ENCODE measurements at regions not wholly inside any gene's neighbourhood (a gene's known extent, or its start where the extent isn't known, plus 50 kb on each side); places are given as distances from the start of the nearest gene placed in this dataset.

GRCh38 chr5:50945139-50945538 is 278.7 kb downstream of the PARP8 start:
- TF ChIP-seq ZNF624 (tag by site-specific recombination; IDR thresholded peaks at IDR 0.05) (no peak), ZNF585B (tag by site-specific recombination; IDR thresholded peaks at IDR 0.05) (peak; percentile 93), ZNF18 (tag by site-specific recombination; IDR thresholded peaks at IDR 0.05) (no peak)
- Histone ChIP-seq H3K36me3 (ENCODE audit: control insufficient read depth in 2 of 2, insufficient read depth in 1 of 2, low read length in 2 of 2) (no peaks in the 10 kb centered on the region), H3K4me1 (ENCODE audit: control insufficient read depth, insufficient read depth, low read length) (peaks cover 3% of the 10 kb centered on the region; the same call in 1 of the 2 replicates), H3K4me3 (ENCODE audit: low read depth, low read length) (no peak overlapping the region), H3K27ac (ENCODE audit: extremely low read depth, low read depth, low read length) (no peak overlapping the region), H3K9me3 (ENCODE audit: control insufficient read depth, insufficient read depth, low read depth, low read length) (no peaks in the 10 kb centered on the region)
- ChIA-PET POLR2A (no interaction called here), CTCF (no interaction called here)

- CTCF ChIA-PET = interaction anchor here (3.2 kb wide), 1 partner anchor 15 kb away, joined by 9 read pairs; no protein-coding TSS in a partner anchor
- no peak overlapping the region for H3K4me3 ChIP-seq (ENCODE audit: low read depth, low read length)
These were observed 281.7 kb downstream of the PARP8 start for GRCh38 chr5:50947906-50948683.

More at GRCh38 chr5:50947906-50948683, 281.7 kb downstream of the PARP8 start:
- TF ChIP-seq ZBTB44 (tag by site-specific recombination; IDR thresholded peaks at IDR 0.05) = 0 out of 2 replicates have a peak, but pooled peaks have one; percentile 39
- TF ChIP-seq ZBTB10 (tag by site-specific recombination; IDR thresholded peaks at IDR 0.05) = no peak
- peak; percentile 24; the same call in 1 of the 2 replicates for TF ChIP-seq FEZF1 (tag by site-specific recombination; IDR thresholded peaks at IDR 0.05)
- no peak for TF ChIP-seq KLF17 (tag by site-specific recombination; IDR thresholded peaks at IDR 0.05)
- no peak for TF ChIP-seq HOXC10 (CRISPR knock-in tag; IDR thresholded peaks at IDR 0.05)
- TF ChIP-seq BCL11A (tag by site-specific recombination; IDR thresholded peaks at IDR 0.05; ENCODE audit: low read depth) = no peak
- TF ChIP-seq ZNF488 (tag by site-specific recombination; IDR thresholded peaks at IDR 0.05) = no peak
- TF ChIP-seq ZNF148 (tag by site-specific recombination; IDR thresholded peaks at IDR 0.05; ENCODE audit: borderline replicate concordance) = no peak
- Histone ChIP-seq H3K27ac (ENCODE audit: extremely low read depth, low read depth, low read length) (no peak overlapping the region), H3K36me3 (ENCODE audit: control insufficient read depth in 2 of 2, insufficient read depth in 1 of 2, low read length in 2 of 2) (no peaks in the 10 kb centered on the region), H3K4me1 (ENCODE audit: control insufficient read depth, insufficient read depth, low read length) (peaks cover 3% of the 10 kb centered on the region; the same call in 1 of the 2 replicates), H3K9me3 (ENCODE audit: control insufficient read depth, insufficient read depth, low read depth, low read length) (no peaks in the 10 kb centered on the region)
- POLR2A ChIA-PET = no interaction called here
